MCF 10A (cell line): ENCODE measurements at regions not wholly inside any gene's neighbourhood (a gene's known extent, or its start where the extent isn't known, plus 50 kb on each side); places are given as distances from the start of the nearest gene placed in this dataset.

Source experiments
- BruUV-seq: library from RNA; stranded (reverse); fragments of 400-500 nt; replicated peaks from 2 replicates; lab custom pipeline; 2021; lab: Mats Ljungman, UMichigan
- CTCF ChIA-PET: fragments of 300-600 bp; sonication (Branson Sonifier 250); formaldehyde crosslinking; extraction: SDS; loops from one replicate; lab custom pipeline; 2021; ENCODE audit warnings: antibody characterized with exemption, inconsistent platforms; lab: Yijun Ruan, JAX
- POLR2A ChIA-PET: fragments of 300-600, 350-650 bp; sonication (Branson Sonifier 250); formaldehyde crosslinking; extraction: SDS; loops from one replicate; lab custom pipeline; 2020; ENCODE audit warnings: antibody characterized with exemption, inconsistent platforms; lab: Yijun Ruan, JAX
- DNase-seq: peaks from one replicate; pipeline ENCODE4 v3.0.0-alpha.2; 2018; ENCODE audit not compliant: unreplicated experiment
- H3K27ac Mint-ChIP-seq: one replicate; pipeline ENCODE4 v1.8.0; 2022; ENCODE audit warnings: mild to moderate bottlenecking, low read depth, mixed read lengths; ENCODE audit not compliant: unreplicated experiment
- H3K27me3 Mint-ChIP-seq: one replicate; pipeline ENCODE4 v1.8.0; 2022; ENCODE audit warnings: mixed read lengths; ENCODE audit not compliant: insufficient read depth, unreplicated experiment
- H3K36me3 Mint-ChIP-seq: one replicate; pipeline ENCODE4 v1.8.0; 2022; ENCODE audit warnings: mild to moderate bottlenecking, moderate library complexity, mixed read lengths; ENCODE audit not compliant: insufficient read depth, unreplicated experiment
- H3K4me1 Mint-ChIP-seq: one replicate; pipeline ENCODE4 v1.8.0; 2022; ENCODE audit warnings: mixed read lengths; ENCODE audit not compliant: insufficient read depth, unreplicated experiment
- H3K4me3 Mint-ChIP-seq: one replicate; pipeline ENCODE4 v1.8.0; 2022; ENCODE audit warnings: mild to moderate bottlenecking, moderate library complexity, mixed read lengths; ENCODE audit not compliant: unreplicated experiment
- H3K9me3 Mint-ChIP-seq: one replicate; pipeline ENCODE4 v1.8.0; 2022; ENCODE audit warnings: mixed read lengths; ENCODE audit not compliant: unreplicated experiment
- CTCF ChIP-seq: fragments of 200-600 bp; IDR thresholded peaks from one replicate; pipeline ENCODE4 v1.8.0; 2022; ENCODE audit warnings: antibody characterized with exemption, mild to moderate bottlenecking; ENCODE audit not compliant: unreplicated experiment
- intact Hi-C: fragments of 100-400 bp; cut with micrococcal nuclease; formaldehyde crosslinking; loops from 2 replicates; pipeline ENCODE4 v1.14.1; 2022

- Mint-ChIP-seq H3K27ac (no peak overlapping the region), H3K9me3 (no peaks in the 10 kb centered on the region), H3K36me3 (no peaks in the 10 kb centered on the region), H3K4me1 (no peaks in the 10 kb centered on the region), H3K4me3 (no peak overlapping the region), H3K27me3 (peaks cover 21% of the 10 kb centered on the region)
- no peak for DNase-seq
- no TSS peak for BruUV-seq
- TF ChIP-seq CTCF, result no peak
- POLR2A ChIA-PET, result no interaction called here
- CTCF ChIA-PET, result no interaction called here
- intact Hi-C loops, result no loop called here
These were observed 1124.6 kb downstream of the JRKL start for GRCh38 chr11:97514446-97514845.

- no peaks in the 10 kb centered on the region for H3K9me3 Mint-ChIP-seq
These were observed 1126.9 kb downstream of the JRKL start for GRCh38 chr11:97516688-97517087.

GRCh38 chr11:97525273-97525672, 1135.5 kb downstream of the JRKL start:
- POLR2A ChIA-PET, result no interaction called here
- CTCF ChIA-PET, result interaction anchor here (1.0 kb wide), 1 partner anchor 1490 kb away, joined by 4 read pairs; no protein-coding TSS in a partner anchor
- H3K9me3 Mint-ChIP-seq, result no peaks in the 10 kb centered on the region
- no peak for TF ChIP-seq CTCF
- peaks cover 61% of the 10 kb centered on the region for H3K27me3 Mint-ChIP-seq
- BruUV-seq, result no TSS peak
- no peaks in the 10 kb centered on the region for H3K4me1 Mint-ChIP-seq
- DNase-seq, result no peak
- H3K36me3 Mint-ChIP-seq, result no peaks in the 10 kb centered on the region
- H3K4me3 Mint-ChIP-seq, result no peak overlapping the region
- no peak overlapping the region for H3K27ac Mint-ChIP-seq
- intact Hi-C loops, result no loop called here

More at GRCh38 chr11:97516688-97517087, 1126.9 kb downstream of the JRKL start:
- CTCF ChIA-PET, result no interaction called here
- Mint-ChIP-seq H3K4me3 (no peak overlapping the region), H3K36me3 (no peaks in the 10 kb centered on the region), H3K27ac (no peak overlapping the region), H3K4me1 (no peaks in the 10 kb centered on the region), H3K27me3 (peaks cover 7% of the 10 kb centered on the region)
- POLR2A ChIA-PET, result no interaction called here
- no peak for DNase-seq
- no peak for TF ChIP-seq CTCF
- no TSS peak for BruUV-seq
- intact Hi-C loops, result no loop called here

- no peaks in the 10 kb centered on the region for H3K27me3 Mint-ChIP-seq
- no peaks in the 10 kb centered on the region for H3K4me1 Mint-ChIP-seq
- ChIA-PET POLR2A (no interaction called here), CTCF (interaction anchor here (0.6 kb wide), 1 partner anchor 44 kb away, joined by 3 read pairs; no protein-coding TSS in a partner anchor)
- no peak overlapping the region for H3K4me3 Mint-ChIP-seq
- H3K9me3 Mint-ChIP-seq, result peaks cover 15% of the 10 kb centered on the region
- intact Hi-C loops, result no loop called here
- H3K27ac Mint-ChIP-seq, result no peak overlapping the region
- no peak for DNase-seq
- TF ChIP-seq CTCF, result no peak
- peaks cover 4% of the 10 kb centered on the region for H3K36me3 Mint-ChIP-seq
- no TSS peak for BruUV-seq
These were observed 1147.8 kb downstream of the JRKL start for GRCh38 chr11:97537407-97538150.
